ENCODE measurements at regions not wholly inside any gene's neighbourhood (a gene's known extent, or its start where the extent isn't known, plus 50 kb on each side); places are given as distances from the start of the nearest gene placed in this dataset.

DNA sequence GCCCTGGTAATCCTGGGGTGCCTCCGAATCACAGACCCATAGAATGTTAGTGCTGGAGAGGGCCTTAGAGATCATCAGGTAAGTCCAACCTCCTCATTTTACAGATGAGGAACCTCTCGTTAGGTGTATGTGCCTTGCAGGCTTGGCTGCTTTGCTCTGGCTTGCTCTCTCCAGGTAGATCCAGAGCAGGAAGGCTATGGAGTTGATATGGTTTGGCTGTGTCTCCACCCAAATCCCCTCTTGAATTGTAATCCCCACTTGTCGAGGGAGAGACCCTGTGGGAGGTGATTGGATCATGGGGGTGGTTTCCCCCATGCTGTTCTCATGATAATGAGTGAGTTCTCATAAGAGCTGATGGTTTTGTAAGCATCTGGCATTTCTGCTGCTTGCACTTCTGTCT lies 186.0 kb upstream of the PLXNA2 start:
- TF ChIP-seq, protein P1, sequence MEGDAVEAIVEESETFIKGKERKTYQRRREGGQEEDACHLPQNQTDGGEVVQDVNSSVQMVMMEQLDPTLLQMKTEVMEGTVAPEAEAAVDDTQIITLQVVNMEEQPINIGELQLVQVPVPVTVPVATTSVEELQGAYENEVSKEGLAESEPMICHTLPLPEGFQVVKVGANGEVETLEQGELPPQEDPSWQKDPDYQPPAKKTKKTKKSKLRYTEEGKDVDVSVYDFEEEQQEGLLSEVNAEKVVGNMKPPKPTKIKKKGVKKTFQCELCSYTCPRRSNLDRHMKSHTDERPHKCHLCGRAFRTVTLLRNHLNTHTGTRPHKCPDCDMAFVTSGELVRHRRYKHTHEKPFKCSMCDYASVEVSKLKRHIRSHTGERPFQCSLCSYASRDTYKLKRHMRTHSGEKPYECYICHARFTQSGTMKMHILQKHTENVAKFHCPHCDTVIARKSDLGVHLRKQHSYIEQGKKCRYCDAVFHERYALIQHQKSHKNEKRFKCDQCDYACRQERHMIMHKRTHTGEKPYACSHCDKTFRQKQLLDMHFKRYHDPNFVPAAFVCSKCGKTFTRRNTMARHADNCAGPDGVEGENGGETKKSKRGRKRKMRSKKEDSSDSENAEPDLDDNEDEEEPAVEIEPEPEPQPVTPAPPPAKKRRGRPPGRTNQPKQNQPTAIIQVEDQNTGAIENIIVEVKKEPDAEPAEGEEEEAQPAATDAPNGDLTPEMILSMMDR (IDR thresholded peaks at IDR 0.05): no peak
- TF ChIP-seq POLR2A (IDR thresholded peaks at IDR 0.05) (no peak), EP300 (IDR thresholded peaks at IDR 0.05) (no peak), POLR2AphosphoS5 (IDR thresholded peaks at IDR 0.05) (no peak)
